Neural progenitor cell (in vitro differentiated cells): ENCODE measurements at regions not wholly inside any gene's neighbourhood (a gene's known extent, or its start where the extent isn't known, plus 50 kb on each side); places are given as distances from the start of the nearest gene placed in this dataset.

ENCODE experiments used
- EZH2phosphoT487 ChIP-seq: fragments of 200-600 bp; sonication (generic); IDR thresholded peaks from 2 replicates; pipeline ENCODE4 v1.6.1; 2017; ENCODE audit warnings: antibody characterized with exemption
- TF ChIP-seq, protein P1 (sequence below): fragments of 200-600 bp; sonication (generic); IDR thresholded peaks from 2 replicates; pipeline ENCODE4 v1.5.1; 2017; ENCODE audit warnings: antibody characterized with exemption, mild to moderate bottlenecking

DNA sequence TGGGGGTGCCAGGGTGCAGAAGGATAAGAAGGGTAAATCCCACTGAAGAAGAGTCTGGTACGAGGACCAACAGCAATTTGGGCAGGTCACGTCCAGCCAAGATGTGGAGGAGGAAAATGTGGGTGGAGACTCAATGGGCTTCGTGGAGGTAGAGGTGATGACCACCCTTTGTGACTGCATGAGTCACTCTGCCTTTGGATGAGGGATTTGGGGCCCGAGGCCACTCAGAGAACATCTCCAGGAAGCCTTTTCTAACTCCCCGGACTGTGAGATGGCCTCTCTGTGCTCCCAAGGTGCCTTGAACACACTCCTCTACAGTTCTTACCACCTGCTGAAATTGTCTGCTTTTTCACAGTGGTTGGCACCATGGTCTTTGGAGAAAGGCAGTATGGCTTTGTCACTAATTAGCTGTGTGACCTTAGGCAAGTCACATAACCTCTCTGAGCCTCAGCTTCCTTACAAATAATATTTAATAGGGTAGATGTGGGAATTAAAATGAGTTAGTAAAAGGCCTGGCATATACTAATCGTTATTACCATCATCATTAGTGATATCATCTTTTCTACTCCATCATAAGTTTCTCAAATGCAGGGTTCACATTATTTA, 67.0 kb upstream of the ARHGAP5 start:
- TF ChIP-seq, protein P1, sequence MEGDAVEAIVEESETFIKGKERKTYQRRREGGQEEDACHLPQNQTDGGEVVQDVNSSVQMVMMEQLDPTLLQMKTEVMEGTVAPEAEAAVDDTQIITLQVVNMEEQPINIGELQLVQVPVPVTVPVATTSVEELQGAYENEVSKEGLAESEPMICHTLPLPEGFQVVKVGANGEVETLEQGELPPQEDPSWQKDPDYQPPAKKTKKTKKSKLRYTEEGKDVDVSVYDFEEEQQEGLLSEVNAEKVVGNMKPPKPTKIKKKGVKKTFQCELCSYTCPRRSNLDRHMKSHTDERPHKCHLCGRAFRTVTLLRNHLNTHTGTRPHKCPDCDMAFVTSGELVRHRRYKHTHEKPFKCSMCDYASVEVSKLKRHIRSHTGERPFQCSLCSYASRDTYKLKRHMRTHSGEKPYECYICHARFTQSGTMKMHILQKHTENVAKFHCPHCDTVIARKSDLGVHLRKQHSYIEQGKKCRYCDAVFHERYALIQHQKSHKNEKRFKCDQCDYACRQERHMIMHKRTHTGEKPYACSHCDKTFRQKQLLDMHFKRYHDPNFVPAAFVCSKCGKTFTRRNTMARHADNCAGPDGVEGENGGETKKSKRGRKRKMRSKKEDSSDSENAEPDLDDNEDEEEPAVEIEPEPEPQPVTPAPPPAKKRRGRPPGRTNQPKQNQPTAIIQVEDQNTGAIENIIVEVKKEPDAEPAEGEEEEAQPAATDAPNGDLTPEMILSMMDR, result no peak
- TF ChIP-seq EZH2phosphoT487, result no peak
